T-cell (primary cell): ENCODE measurements at regions not wholly inside any gene's neighbourhood (a gene's known extent, or its start where the extent isn't known, plus 50 kb on each side); places are given as distances from the start of the nearest gene placed in this dataset.

Experiments
- ATAC-seq, 4 experiments: fragments of 200-7000 bp in 3 of 4; fragments of 150-1000 bp in 1 of 4; cut with Tn5 transposase; replicated peaks in 1 of 4; 1 replicate in 3 of 4; 2 replicates in 1 of 4; pipeline ENCODE4 v1.10.0; 2021; ENCODE audit warnings: moderate library complexity in 3 of 4, mild to moderate bottlenecking in 2 of 4, moderate number of reproducible peaks in 1 of 4
- CTCF ChIA-PET, 2 donors: fragments of 300-600 bp; sonication (Branson Sonifier 250); formaldehyde crosslinking; loops; one replicate each; lab custom pipeline; 2022; ENCODE audit warnings: antibody characterized with exemption in 2 of 2; lab: Charles Lee
- POLR2A ChIA-PET, 2 donors: fragments of 300-600 bp; sonication (Branson Sonifier 250); formaldehyde crosslinking; loops; one replicate each; lab custom pipeline; 2022; ENCODE audit warnings: antibody characterized with exemption in 2 of 2; lab: Charles Lee
- DNase-seq, 35 experiments: peaks; one replicate each; pipeline versions ENCODE4 v3.0.0 to v3.0.0-alpha.2; 2013 to 2023
- H3K27ac ChIP-seq: one replicate; pipeline ENCODE4 v1.5.1; 2013; ENCODE audit warnings: low read length
- H3K27me3 ChIP-seq, 2 experiments: replicated peaks in 1 of 2; 1 replicate in 1 of 2; 2 replicates in 1 of 2; pipeline versions ENCODE4 v1.6.1 to v1.7.0; 2013; ENCODE audit warnings: low read length in 1 of 2, mixed read lengths in 1 of 2; ENCODE audit not compliant: control insufficient read depth in 2 of 2, insufficient read depth in 2 of 2; ENCODE audit errors: extremely low read depth in 1 of 2
- H3K36me3 ChIP-seq, 2 donors: 1 replicate in 1 of 2; 2 replicates in 1 of 2; pipeline versions ENCODE4 v1.6.1 to v1.7.0; 2013; ENCODE audit warnings: low read length in 1 of 2; ENCODE audit not compliant: control insufficient read depth in 2 of 2, insufficient read depth in 1 of 2; ENCODE audit errors: extremely low read depth in 1 of 2
- H3K4me1 ChIP-seq, 2 experiments: 1 replicate in 1 of 2; 2 replicates in 1 of 2; pipeline versions ENCODE4 v1.6.1 to v1.7.0; 2013; ENCODE audit warnings: low read length in 2 of 2, mixed read lengths in 1 of 2; ENCODE audit not compliant: insufficient read depth in 2 of 2, control insufficient read depth in 1 of 2; ENCODE audit errors: extremely low read depth in 1 of 2
- H3K4me3 ChIP-seq, 2 donors: 1 replicate in 1 of 2; 2 replicates in 1 of 2; pipeline versions ENCODE4 v1.5.1 to v1.7.0; 2013; ENCODE audit warnings: mild to moderate bottlenecking in 2 of 2, low read length in 1 of 2, moderate library complexity in 1 of 2; ENCODE audit not compliant: control insufficient read depth in 1 of 2; ENCODE audit errors: extremely low read depth in 1 of 2
- H3K9me3 ChIP-seq: 2 replicates; pipeline ENCODE4 v1.7.0; 2013
- H3K27ac Mint-ChIP-seq, 2 donors: one replicate each; pipeline ENCODE4 v1.8.0; 2020 to 2021; ENCODE audit warnings: mild to moderate bottlenecking in 2 of 2, mixed read lengths in 2 of 2
- H3K27me3 Mint-ChIP-seq, 2 donors: one replicate each; pipeline ENCODE4 v1.8.0; 2021 to 2022; ENCODE audit warnings: mixed read lengths in 2 of 2
- H3K36me3 Mint-ChIP-seq: one replicate; pipeline ENCODE4 v1.8.0; 2021; ENCODE audit warnings: mixed read lengths
- H3K4me1 Mint-ChIP-seq, 3 donors: one replicate each; pipeline ENCODE4 v1.8.0; 2020 to 2022; ENCODE audit warnings: mixed read lengths in 3 of 3, mild to moderate bottlenecking in 1 of 3
- H3K4me3 Mint-ChIP-seq, 3 donors: one replicate each; pipeline ENCODE4 v1.8.0; 2020 to 2022; ENCODE audit warnings: mild to moderate bottlenecking in 3 of 3, mixed read lengths in 3 of 3, moderate library complexity in 3 of 3
- H3K9me3 Mint-ChIP-seq, 3 donors: one replicate each; pipeline ENCODE4 v1.8.0; 2020 to 2022; ENCODE audit warnings: mixed read lengths in 3 of 3
- WGBS: methylation state at CpG from one replicate; pipeline ENCODE4 v1.1.5; 2013; ENCODE audit warnings: missing lambda C conversion rate; ENCODE audit not compliant: insufficient coverage; 5-methylcytosine and 5-hydroxymethylcytosine counted together

DNA sequence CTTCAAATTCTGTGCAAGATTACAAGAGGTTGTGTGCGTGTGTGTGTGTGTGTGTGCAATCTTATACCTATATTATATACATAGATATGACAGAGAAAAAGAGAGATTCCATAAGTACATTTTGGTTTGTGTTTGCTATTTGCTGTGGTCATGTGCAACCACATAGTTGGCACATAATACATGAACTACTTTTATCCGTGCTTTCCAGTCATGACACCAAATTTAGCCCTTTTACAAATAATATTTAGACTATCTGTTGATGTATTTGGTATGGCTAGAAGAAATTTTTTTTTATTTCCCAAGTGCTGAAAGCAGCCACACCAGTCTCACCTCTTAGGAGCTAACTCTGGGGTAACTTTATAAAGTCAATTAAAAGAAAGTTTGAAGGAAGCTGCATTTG, 63.5 kb upstream of the EGFR start:
- no peak overlapping the region for H3K4me3 ChIP-seq
- WGBS: no CpG with 5 or more reads among the region's 2 CpGs
- no peaks in the 10 kb centered on the region for H3K4me1 Mint-ChIP-seq
- POLR2A ChIA-PET: no interaction called here
- CTCF ChIA-PET: no interaction called here
- H3K9me3 ChIP-seq: no peaks in the 10 kb centered on the region
- ATAC-seq (no peak), DNase-seq (no peak)
- no peaks in the 10 kb centered on the region for H3K4me1 ChIP-seq
- no peaks in the 10 kb centered on the region for H3K36me3 Mint-ChIP-seq
- peaks cover 0 to 13% of the 10 kb centered on the region in 2 donors for H3K27me3 Mint-ChIP-seq
- no peak overlapping the region for H3K4me3 Mint-ChIP-seq
- peaks cover 0 to 13% (median 4%) of the 10 kb centered on the region in 3 donors for H3K9me3 Mint-ChIP-seq
- H3K27ac Mint-ChIP-seq: no peak overlapping the region
- H3K36me3 ChIP-seq: no peaks in the 10 kb centered on the region
- no peak overlapping the region for H3K27ac ChIP-seq
- H3K27me3 ChIP-seq: peaks cover 0 to 4% of the 10 kb centered on the region in 2 experiments

DNA sequence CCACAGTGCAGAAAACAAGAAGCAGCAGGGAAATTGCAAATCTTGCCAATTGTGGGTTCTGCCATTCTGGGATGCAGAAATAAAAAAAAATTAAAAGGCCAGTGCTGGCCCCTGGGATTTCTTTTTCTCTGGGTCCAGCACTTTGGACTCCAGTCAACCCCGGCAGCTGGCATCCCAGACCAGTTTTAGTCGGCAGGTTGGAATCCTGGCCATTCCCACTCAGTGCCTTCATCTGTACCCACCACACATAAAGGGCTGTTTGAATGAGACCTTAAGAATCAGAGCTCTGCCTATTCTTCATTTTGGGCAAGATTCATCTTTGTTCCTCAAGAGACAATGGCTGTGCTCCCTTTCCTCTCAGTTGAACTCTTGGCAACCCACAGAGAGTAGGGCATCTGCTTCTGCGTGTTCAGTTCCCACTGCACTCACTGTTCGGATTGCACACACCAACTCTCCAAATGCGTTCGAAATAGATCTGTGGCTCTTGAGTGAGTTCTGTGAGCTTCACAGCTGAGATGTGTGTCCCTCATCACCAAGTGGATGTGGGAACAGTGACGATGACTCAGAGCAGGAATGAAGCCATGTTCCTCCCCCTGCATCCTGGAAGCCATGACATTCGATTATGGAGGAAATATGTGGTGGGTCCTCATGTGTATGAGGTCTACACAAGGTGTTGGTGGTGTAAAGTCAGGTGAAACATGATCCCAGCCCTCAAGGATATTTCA, 63.0 kb upstream of the EGFR start:
- CTCF ChIA-PET: no interaction called here
- DNase-seq: no peak
- no peak overlapping the region for H3K4me3 ChIP-seq
- Mint-ChIP-seq H3K36me3 (no peaks in the 10 kb centered on the region), H3K4me3 (no peak overlapping the region), H3K27me3 (peaks cover 0 to 13% of the 10 kb centered on the region in 2 donors), H3K27ac (no peak overlapping the region), H3K4me1 (no peaks in the 10 kb centered on the region), H3K9me3 (peaks cover 0 to 14% (median 4%) of the 10 kb centered on the region in 3 donors)
- peaks cover 0 to 4% of the 10 kb centered on the region in 2 experiments for H3K27me3 ChIP-seq
- no peaks in the 10 kb centered on the region for H3K9me3 ChIP-seq
- no peaks in the 10 kb centered on the region for H3K36me3 ChIP-seq
- no peak for ATAC-seq
- POLR2A ChIA-PET: no interaction called here
- H3K4me1 ChIP-seq: no peaks in the 10 kb centered on the region
- no peak overlapping the region for H3K27ac ChIP-seq
- WGBS: 91% methylated on average over 5 of the region's 8 CpGs

DNA sequence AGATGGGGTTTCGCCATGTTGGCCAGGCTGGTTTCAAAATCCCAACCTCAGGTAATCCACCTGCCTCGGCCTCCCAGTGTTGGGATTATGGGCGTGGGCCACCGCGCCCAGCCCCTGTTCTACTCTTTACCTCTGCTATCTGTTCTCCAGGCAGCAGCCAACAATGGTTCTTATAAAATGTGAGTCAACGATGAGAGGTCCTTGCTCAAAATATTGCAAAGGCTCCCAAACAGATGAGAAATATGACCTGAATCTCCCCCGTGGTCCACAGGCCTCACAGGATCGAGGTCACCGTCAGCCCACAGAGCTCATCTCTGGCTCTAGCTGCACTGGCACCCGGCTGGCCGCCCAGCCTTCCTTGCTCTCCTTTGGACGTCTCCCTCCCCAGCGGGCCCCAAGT, 62.0 kb upstream of the EGFR start:
- no peak for ATAC-seq
- Mint-ChIP-seq H3K27ac (no peak overlapping the region), H3K4me3 (no peak overlapping the region), H3K9me3 (peaks cover 0 to 13% (median 4%) of the 10 kb centered on the region in 3 donors), H3K27me3 (peaks cover 0 to 13% of the 10 kb centered on the region in 2 donors), H3K4me1 (no peaks in the 10 kb centered on the region), H3K36me3 (no peaks in the 10 kb centered on the region)
- POLR2A ChIA-PET: no interaction called here
- no peaks in the 10 kb centered on the region for H3K4me1 ChIP-seq
- peaks cover 0 to 4% of the 10 kb centered on the region in 2 experiments for H3K27me3 ChIP-seq
- no peaks in the 10 kb centered on the region for H3K36me3 ChIP-seq
- H3K4me3 ChIP-seq: no peak overlapping the region
- 79% methylated on average over 9 of the region's 13 CpGs for whole genome bisulfite sequencing
- no peak for DNase-seq
- no peaks in the 10 kb centered on the region for H3K9me3 ChIP-seq
- H3K27ac ChIP-seq: no peak overlapping the region
- CTCF ChIA-PET: no interaction called here

DNA sequence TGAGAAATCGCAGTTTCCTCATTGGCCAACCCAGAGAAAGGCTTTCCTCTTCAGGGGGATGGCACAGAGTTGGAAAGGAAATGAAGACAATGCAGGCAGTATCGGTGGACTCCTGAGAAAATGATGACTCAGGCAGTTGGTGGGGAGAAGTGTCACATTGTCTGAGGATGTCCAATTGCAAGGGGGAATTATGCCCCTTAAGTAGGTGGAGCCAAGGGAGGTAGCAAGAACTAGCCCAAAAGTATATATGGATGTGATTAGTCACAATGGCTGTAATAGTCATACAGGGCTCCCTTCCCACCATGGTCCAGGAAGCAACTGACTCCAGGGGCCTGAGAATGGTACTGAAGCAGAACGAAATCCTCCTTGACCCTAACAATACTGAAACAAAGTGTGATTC, 58.3 kb upstream of the EGFR start:
- Histone ChIP-seq H3K36me3 (no peaks in the 10 kb centered on the region), H3K27ac (no peak overlapping the region)
- ATAC-seq: no peak

DNA sequence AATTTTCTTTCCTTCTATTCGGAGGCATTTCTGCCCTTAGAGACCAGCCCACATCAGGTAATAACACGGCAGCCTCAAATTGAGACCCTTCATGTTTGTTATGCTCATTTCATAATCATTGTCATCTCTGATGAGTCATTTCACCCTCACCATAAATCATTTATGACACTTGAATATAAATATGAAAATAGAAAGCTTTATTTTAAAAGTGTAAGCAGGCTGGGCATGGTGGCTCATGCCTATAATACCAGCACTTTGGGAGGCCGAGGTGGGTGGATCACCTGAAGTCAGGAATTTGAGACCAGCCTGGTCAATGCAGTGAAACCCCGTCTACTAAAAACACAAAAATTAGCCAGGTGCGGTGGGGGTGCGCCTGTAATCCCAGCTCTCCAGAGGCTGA, 57.4 kb upstream of the EGFR start:
- no peaks in the 10 kb centered on the region for H3K36me3 Mint-ChIP-seq
- ChIA-PET CTCF (no interaction called here), POLR2A (no interaction called here)
- no peak overlapping the region for H3K27ac Mint-ChIP-seq
- ATAC-seq (no peak), DNase-seq (no peak)
- H3K4me1 ChIP-seq: no peaks in the 10 kb centered on the region
- peaks cover 0 to 13% (median 4%) of the 10 kb centered on the region in 3 donors for H3K9me3 Mint-ChIP-seq
- peaks cover 0 to 13% of the 10 kb centered on the region in 2 donors for H3K27me3 Mint-ChIP-seq
- no peak overlapping the region for H3K4me3 ChIP-seq
- peaks cover 0 to 4% of the 10 kb centered on the region in 2 experiments for H3K27me3 ChIP-seq
- no peaks in the 10 kb centered on the region for H3K4me1 Mint-ChIP-seq
- 38% methylated on average over 1 of the region's 6 CpGs for WGBS
- H3K36me3 ChIP-seq: no peaks in the 10 kb centered on the region
- no peak overlapping the region for H3K27ac ChIP-seq
- no peaks in the 10 kb centered on the region for H3K9me3 ChIP-seq
- no peak overlapping the region for H3K4me3 Mint-ChIP-seq

More for the DNA sequence above, 58.3 kb upstream of the EGFR start:
- no peaks in the 10 kb centered on the region for H3K9me3 ChIP-seq
- H3K4me3 ChIP-seq: no peak overlapping the region
- ChIA-PET CTCF (no interaction called here), POLR2A (no interaction called here)
- Mint-ChIP-seq H3K4me1 (no peaks in the 10 kb centered on the region), H3K27ac (no peak overlapping the region), H3K9me3 (peaks cover 0 to 13% (median 4%) of the 10 kb centered on the region in 3 donors), H3K4me3 (no peak overlapping the region), H3K36me3 (no peaks in the 10 kb centered on the region), H3K27me3 (peaks cover 0 to 13% of the 10 kb centered on the region in 2 donors)
- DNase-seq: no peak
- 63% methylated on average over 2 of the region's 3 CpGs for WGBS
- peaks cover 0 to 4% of the 10 kb centered on the region in 2 experiments for H3K27me3 ChIP-seq
- H3K4me1 ChIP-seq: no peaks in the 10 kb centered on the region

DNA sequence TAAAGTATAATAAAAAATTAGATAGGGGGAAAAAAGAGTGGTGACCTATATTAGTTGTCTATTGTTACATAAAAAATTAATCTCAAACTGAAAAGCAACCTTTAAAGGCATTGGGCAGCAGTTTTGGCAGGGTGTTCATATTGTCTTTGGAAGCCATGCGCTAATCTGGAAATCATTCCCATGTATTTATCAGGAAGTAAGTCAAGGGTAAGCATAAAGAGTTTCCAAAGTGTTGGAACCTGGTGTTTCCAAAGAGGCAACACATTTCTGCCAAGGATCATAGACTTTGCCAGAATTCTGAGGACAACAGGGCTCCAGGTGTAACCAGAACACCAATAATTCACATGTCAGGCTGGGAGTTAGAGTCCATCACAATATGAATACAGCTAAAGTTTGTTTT, 55.7 kb upstream of the EGFR start:
- POLR2A ChIA-PET: no interaction called here
- Mint-ChIP-seq H3K36me3 (no peaks in the 10 kb centered on the region), H3K27me3 (peaks cover 0 to 3% of the 10 kb centered on the region in 2 donors), H3K27ac (no peak overlapping the region), H3K9me3 (peaks cover 0 to 10% (median 4%) of the 10 kb centered on the region in 3 donors), H3K4me3 (no peak overlapping the region), H3K4me1 (no peaks in the 10 kb centered on the region)
- H3K27me3 ChIP-seq: peaks cover 0 to 3% of the 10 kb centered on the region in 2 experiments
- DNase-seq (no peak), ATAC-seq (no peak)
- H3K9me3 ChIP-seq: no peaks in the 10 kb centered on the region
- no CpG with 5 or more reads among the region's 1 CpG for WGBS
- H3K4me1 ChIP-seq: no peaks in the 10 kb centered on the region
- CTCF ChIA-PET: no interaction called here
- no peaks in the 10 kb centered on the region for H3K36me3 ChIP-seq
- no peak overlapping the region for H3K4me3 ChIP-seq
- H3K27ac ChIP-seq: no peak overlapping the region
